ENCODE measurements at regions not wholly inside any gene's neighbourhood (a gene's known extent, or its start where the extent isn't known, plus 50 kb on each side); places are given as distances from the start of the nearest gene placed in this dataset.

GRCh38 chr5:124669300-124669648 is 77.2 kb downstream of the ZNF608 start:
- Histone ChIP-seq H3K4me1 (ENCODE audit: control insufficient read depth, extremely low read depth, insufficient read depth, low read length) (no peaks in the 10 kb centered on the region), H3K4me2 (ENCODE audit: insufficient read depth, low read length) (no peak overlapping the region), H4K20me1 (replicated peaks; ENCODE audit: control insufficient read depth, extremely low read depth, insufficient read depth, low read length) (no peaks in the 10 kb centered on the region), H3K9ac (replicated peaks; ENCODE audit: extremely low read depth, insufficient read depth, low read length) (no peak overlapping the region), H3K9me1 (replicated peaks; ENCODE audit: control insufficient read depth, extremely low read depth, insufficient read depth, low read length) (no peaks in the 10 kb centered on the region), H3K9me3 (replicated peaks; ENCODE audit: control insufficient read depth, insufficient read depth, low read length) (no peaks in the 10 kb centered on the region), H2AFZ (ENCODE audit: low read depth, low read length) (no peak overlapping the region), H3K36me3 (ENCODE audit: control insufficient read depth in 2 of 2, extremely low read depth in 1 of 2, insufficient read depth in 2 of 2, low read length in 2 of 2) (no peaks in the 10 kb centered on the region), H3K79me2 (ENCODE audit: control insufficient read depth, insufficient read depth, low read length) (peaks cover 2% of the 10 kb centered on the region), H3K27ac (ENCODE audit: insufficient read depth, low read depth, low read length) (no peak overlapping the region), H3K4me3 (replicated peaks in 1 of 3; ENCODE audit: insufficient read depth in 1 of 3, low read depth in 1 of 3, low read length in 3 of 3) (no peak overlapping the region), H3K27me3 (ENCODE audit: control insufficient read depth in 2 of 2, insufficient read depth in 2 of 2, low read length in 2 of 2) (no peaks in the 10 kb centered on the region)
- ChIA-PET POLR2A (no interaction called here), CTCF (interaction anchor here (0.8 kb wide), 1 partner anchor 8 kb away, joined by 4 read pairs; no protein-coding TSS in a partner anchor)
- intact Hi-C loops (cut with micrococcal nuclease) (no loop called here), dilution Hi-C loops (cut with MboI; ENCODE audit: extremely low pct_ligation_motif_present, low sequenced_read_pairs) (no loop called here)
- DNase-seq (ENCODE audit: low read depth, low spot score) (no peak), FAIRE-seq (no peak)
- BruUV-seq (replicated peaks): no TSS peak
- TF ChIP-seq CTCF (IDR thresholded peaks at IDR 0.05; ENCODE audit: extremely low read depth in 1 of 2, insufficient read depth in 1 of 2, low read depth in 1 of 2, low read length in 2 of 2): no peak
- TF ChIP-seq JUN (IDR thresholded peaks at IDR 0.05; ENCODE audit: borderline replicate concordance, insufficient read depth, insufficient read length, low read depth): no peak
- TF ChIP-seq FOS (IDR thresholded peaks at IDR 0.05; ENCODE audit: borderline replicate concordance, insufficient read depth, low read length): no peak
- no peak for TF ChIP-seq EZH2 (IDR thresholded peaks at IDR 0.05; ENCODE audit: borderline replicate concordance, low read depth, low read length, severe bottlenecking)
- TF ChIP-seq, protein P1, sequence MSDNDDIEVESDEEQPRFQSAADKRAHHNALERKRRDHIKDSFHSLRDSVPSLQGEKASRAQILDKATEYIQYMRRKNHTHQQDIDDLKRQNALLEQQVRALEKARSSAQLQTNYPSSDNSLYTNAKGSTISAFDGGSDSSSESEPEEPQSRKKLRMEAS (IDR thresholded peaks at IDR 0.05; ENCODE audit: insufficient read depth, insufficient read length): no peak
- no peak for TF ChIP-seq POLR2AphosphoS5 (IDR thresholded peaks at IDR 0.05; ENCODE audit: insufficient read depth, low read depth, low read length)
- no peak for TF ChIP-seq POLR2A (IDR thresholded peaks at IDR 0.05; ENCODE audit: low read depth, low read length)
- no peak for TF ChIP-seq GATA2 (IDR thresholded peaks at IDR 0.05; ENCODE audit: insufficient read depth, insufficient read length, low read depth, low read length)
- no peak for TF ChIP-seq MYC (IDR thresholded peaks at IDR 0.05; ENCODE audit: low read depth, low read length)

All from endothelial cell of umbilical vein (primary cell).